Tibial artery (tissue), 4 donors: ENCODE measurements at regions not wholly inside any gene's neighbourhood (a gene's known extent, or its start where the extent isn't known, plus 50 kb on each side); places are given as distances from the start of the nearest gene placed in this dataset.
"Not testable (repeated sequence)": the region's sequence is repeated elsewhere in the genome, so short reads cannot be mapped to it uniquely, and the experiment has no call there.

Source experiments
- DNase-seq, 2 donors: peaks; one replicate each; pipeline ENCODE4 v3.0.0-alpha.2; 2019
- H3K27ac ChIP-seq, 2 donors: fragments of 200-600 bp; sonication (generic) in 1 of 2; 1 replicate in 1 of 2; 2 replicates in 1 of 2; pipeline ENCODE4 v1.5.1; 2018 to 2019; ENCODE audit warnings: mild to moderate bottlenecking in 1 of 2
- H3K27me3 ChIP-seq, 2 donors: fragments of 200-600 bp; sonication (generic) in 1 of 2; one replicate each; pipeline versions ENCODE4 v1.5.1 to v1.6.0; 2016 to 2019
- H3K36me3 ChIP-seq, 3 donors: fragments of 200-600 bp; sonication (generic) in 2 of 3; one replicate each; pipeline ENCODE4 v1.5.1; 2016 to 2019; ENCODE audit warnings: mild to moderate bottlenecking in 2 of 3
- H3K4me1 ChIP-seq, 4 donors: fragments of 200-600 bp; sonication (generic) in 2 of 4; 1 replicate in 3 of 4; 2 replicates in 1 of 4; pipeline ENCODE4 v1.5.1; 2016 to 2019
- H3K4me3 ChIP-seq, 2 donors: fragments of 200-600 bp; sonication (generic) in 1 of 2; 1 replicate in 1 of 2; 2 replicates in 1 of 2; pipeline ENCODE4 v1.5.1; 2018 to 2019; ENCODE audit warnings: mild to moderate bottlenecking in 2 of 2
- H3K9me3 ChIP-seq, 3 donors: fragments of 200-600 bp; sonication (generic) in 1 of 3; one replicate each; pipeline ENCODE4 v1.5.1; 2016 to 2019
- CTCF ChIP-seq, 2 experiments: fragments of 200-600 bp in 1 of 2; fragments of 450-650 bp in 1 of 2; IDR thresholded peaks; one replicate each; pipeline ENCODE4 v1.5.1; 2017 to 2019; ENCODE audit warnings: antibody characterized with exemption in 2 of 2, mild to moderate bottlenecking in 1 of 2, moderate library complexity in 1 of 2
- intact Hi-C: fragments of 100-400 bp; cut with DNase I; formaldehyde crosslinking; loops from one replicate; pipeline ENCODE4 v1.15.0; 2023; ENCODE audit warnings: low total_unique reads

GRCh38 chr6:9830808-9831207 lies 584.1 kb downstream of the TFAP2A start:
- Histone ChIP-seq H3K9me3 (no peaks in the 10 kb centered on the region), H3K4me3 (no peak overlapping the region), H3K27me3 (no peaks in the 10 kb centered on the region), H3K27ac (no peak overlapping the region), H3K4me1 (no peaks in the 10 kb centered on the region), H3K36me3 (no peaks in the 10 kb centered on the region)
- no peak for DNase-seq
- intact Hi-C loops, result no loop called here
- no peak for TF ChIP-seq CTCF (IDR thresholded peaks at IDR 0.05)

GRCh38 chr6:9825526-9825925 lies 589.3 kb downstream of the TFAP2A start:
- DNase-seq, result no peak
- Histone ChIP-seq H3K27ac (no peak overlapping the region), H3K27me3 (no peaks in the 10 kb centered on the region), H3K36me3 (no peaks in the 10 kb centered on the region), H3K4me3 (no peak overlapping the region), H3K9me3 (no peaks in the 10 kb centered on the region), H3K4me1 (no peaks in the 10 kb centered on the region)
- intact Hi-C loops, result no loop called here
- no peak for TF ChIP-seq CTCF (IDR thresholded peaks at IDR 0.05)

GRCh38 chr6:9810727-9811126 lies 604.1 kb downstream of the TFAP2A start:
- H3K27me3 ChIP-seq, H3K27ac ChIP-seq, intact Hi-C loops, H3K36me3 ChIP-seq, H3K9me3 ChIP-seq, DNase-seq, H3K4me1 ChIP-seq, H3K4me3 ChIP-seq: not testable (repeated sequence)

GRCh38 chr6:9810286-9810685 lies 604.6 kb downstream of the TFAP2A start:
- Histone ChIP-seq H3K27ac (no peak overlapping the region), H3K4me3 (no peak overlapping the region), H3K4me1 (no peaks in the 10 kb centered on the region), H3K9me3 (peaks cover 0 to 4% (median 0%) of the 10 kb centered on the region in 3 donors), H3K36me3 (no peaks in the 10 kb centered on the region), H3K27me3 (no peaks in the 10 kb centered on the region)
- no peak for DNase-seq
- intact Hi-C loops, result no loop called here
- TF ChIP-seq CTCF (IDR thresholded peaks at IDR 0.05), result no peak

GRCh38 chr6:9806195-9806594 lies 608.7 kb downstream of the TFAP2A start:
- no peak for DNase-seq
- TF ChIP-seq CTCF (IDR thresholded peaks at IDR 0.05), result no peak
- Histone ChIP-seq H3K9me3 (peaks cover 0 to 4% (median 0%) of the 10 kb centered on the region in 3 donors), H3K4me3 (no peak overlapping the region), H3K27ac (no peak overlapping the region), H3K36me3 (no peaks in the 10 kb centered on the region), H3K4me1 (no peaks in the 10 kb centered on the region), H3K27me3 (no peaks in the 10 kb centered on the region)
- intact Hi-C loops, result no loop called here

GRCh38 chr6:9801249-9801754 lies 613.6 kb downstream of the TFAP2A start:
- no peak for TF ChIP-seq CTCF (IDR thresholded peaks at IDR 0.05)
- Histone ChIP-seq H3K4me3 (no peak overlapping the region), H3K4me1 (no peaks in the 10 kb centered on the region), H3K36me3 (no peaks in the 10 kb centered on the region), H3K9me3 (peaks cover 0 to 4% (median 0%) of the 10 kb centered on the region in 3 donors), H3K27ac (no peak overlapping the region), H3K27me3 (no peaks in the 10 kb centered on the region)
- intact Hi-C loops, result no loop called here
- no peak for DNase-seq
